GM12878 (cell line): ENCODE measurements at regions not wholly inside any gene's neighbourhood (a gene's known extent, or its start where the extent isn't known, plus 50 kb on each side); places are given as distances from the start of the nearest gene placed in this dataset.

Experiments
- ATAC-seq: fragments of 200-7000 bp; cut with Tn5 transposase; 3 replicates; pipeline ENCODE4 v1.9.1; 2020; ENCODE audit warnings: mild to moderate bottlenecking, moderate library complexity
- BruUV-seq: library from RNA; stranded (reverse); fragments of 400-500 nt; replicated peaks from 2 replicates; lab custom pipeline; 2021; lab: Mats Ljungman, UMichigan
- CTCF ChIA-PET: fragments of 300-600 bp; sonication (Branson Sonifier 250); formaldehyde crosslinking; extraction: SDS; loops from one replicate; lab custom pipeline; 2021; ENCODE audit warnings: inconsistent platforms; lab: Yijun Ruan, JAX
- POLR2A ChIA-PET: fragments of 350-600 bp; formaldehyde crosslinking; extraction: SDS; loops from one replicate; lab custom pipeline; 2021; ENCODE audit warnings: inconsistent platforms; lab: Charles Lee
- RAD21 ChIA-PET: fragments of 300-600 bp; sonication (Branson Sonifier 250); formaldehyde crosslinking; loops from one replicate; lab custom pipeline; 2023; ENCODE audit warnings: antibody characterized with exemption; ENCODE audit not compliant: unreplicated experiment; lab: Charles Lee
- SMC1A ChIA-PET: fragments of 300-600 bp; sonication (Branson Sonifier 250); formaldehyde crosslinking; loops from one replicate; lab custom pipeline; 2023; ENCODE audit not compliant: unreplicated experiment, uncharacterized antibody; lab: Charles Lee
- DNase-seq: peaks from one replicate; pipeline ENCODE4 v3.0.0-alpha.2; 2011; ENCODE audit warnings: low read depth, low spot score
- FAIRE-seq: peaks from 3 replicates; lab custom pipeline; 2011; peaks lifted over from hg19 to GRCh38; lab: Jason Lieb, UNC
- H2AFZ ChIP-seq: 2 replicates; pipeline ENCODE4 v1.6.0; 2011; ENCODE audit warnings: low read depth, low read length, control low read depth; ENCODE audit not compliant: control insufficient read depth
- H3K27ac ChIP-seq: 2 replicates; pipeline ENCODE4 v1.5.1; 2011; ENCODE audit warnings: control low read depth; ENCODE audit not compliant: control insufficient read depth, insufficient read depth
- H3K27me3 ChIP-seq, 2 experiments: replicated peaks in 1 of 2; 2 replicates each; pipeline versions ENCODE4 v1.6.0 to v1.6.1; 2011; ENCODE audit warnings: low read length in 1 of 2; ENCODE audit not compliant: control insufficient read depth in 2 of 2, insufficient read depth in 2 of 2
- H3K36me3 ChIP-seq, 2 experiments: 2 replicates each; pipeline ENCODE4 v1.5.1; 2011; ENCODE audit warnings: low read length in 1 of 2; ENCODE audit not compliant: control insufficient read depth in 2 of 2, insufficient read depth in 2 of 2
- H3K4me1 ChIP-seq: 2 replicates; pipeline ENCODE4 v1.6.1; 2011; ENCODE audit warnings: mild to moderate bottlenecking, low read length, moderate library complexity, mixed read lengths; ENCODE audit not compliant: control insufficient read depth, insufficient read depth
- H3K4me2 ChIP-seq: 2 replicates; pipeline ENCODE4 v1.6.0; 2011; ENCODE audit warnings: control low read depth; ENCODE audit not compliant: control insufficient read depth, insufficient read depth
- H3K4me3 ChIP-seq: fragments of 200-600 bp; sonication (generic); 2 replicates; pipeline ENCODE4 v1.5.1; 2016
- H3K79me2 ChIP-seq: 2 replicates; pipeline ENCODE4 v1.6.0; 2011; ENCODE audit warnings: low read length; ENCODE audit not compliant: control insufficient read depth, insufficient read depth
- H3K9ac ChIP-seq: 2 replicates; pipeline ENCODE4 v1.8.0; 2011; ENCODE audit warnings: low read length, control low read depth, mixed read lengths; ENCODE audit not compliant: control insufficient read depth, insufficient read depth
- H3K9me3 ChIP-seq: replicated peaks from 3 replicates; pipeline ENCODE4 v1.5.1; 2011; ENCODE audit warnings: mild to moderate bottlenecking, low read length; ENCODE audit not compliant: control insufficient read depth, insufficient read depth
- H4K20me1 ChIP-seq: 2 replicates; pipeline ENCODE4 v1.6.0; 2011; ENCODE audit not compliant: control insufficient read depth, insufficient read depth
- ATF7 ChIP-seq: fragments of 450-650 bp; IDR thresholded peaks from 2 replicates; pipeline ENCODE4 v1.6.1; 2016; ENCODE audit warnings: low read depth, mild to moderate bottlenecking
- BCL11A ChIP-seq: IDR thresholded peaks from 2 replicates; pipeline ENCODE4 v1.6.1; 2011; ENCODE audit warnings: low read depth, low read length
- BHLHE40 ChIP-seq, 2 experiments: fragments of 450-650 bp in 1 of 2; IDR thresholded peaks; 2 replicates each; pipeline ENCODE4 v1.6.1; 2011 to 2017; ENCODE audit warnings: low read depth in 2 of 2, borderline replicate concordance in 1 of 2, improper control_type of control experiment in 1 of 2, low read length in 1 of 2, mild to moderate bottlenecking in 1 of 2
- EGR1 ChIP-seq, 2 experiments: IDR thresholded peaks; 1 replicate in 1 of 2; 2 replicates in 1 of 2; pipeline ENCODE4 v1.6.1; 2011 to 2012; ENCODE audit warnings: low read depth in 2 of 2, low read length in 2 of 2, borderline replicate concordance in 1 of 2, mild to moderate bottlenecking in 1 of 2, moderate library complexity in 1 of 2
- HDGF ChIP-seq: fragments of 450-650 bp; IDR thresholded peaks from 2 replicates; pipeline ENCODE4 v1.6.1; 2016; ENCODE audit warnings: antibody characterized with exemption
- IRF5 ChIP-seq: fragments of 450-650 bp; IDR thresholded peaks from 2 replicates; pipeline ENCODE4 v1.6.1; 2017; ENCODE audit warnings: borderline replicate concordance
- SMAD1 ChIP-seq: fragments of 450-650 bp; IDR thresholded peaks from 2 replicates; pipeline ENCODE4 v1.6.1; 2018; ENCODE audit warnings: mild to moderate bottlenecking, low read depth; ENCODE audit not compliant: partially characterized antibody
- TCF12 ChIP-seq: IDR thresholded peaks from 2 replicates; pipeline ENCODE4 v1.6.1; 2011; ENCODE audit warnings: low read depth, mild to moderate bottlenecking, low read length
- ZNF622 ChIP-seq: fragments of 450-650 bp; IDR thresholded peaks from 2 replicates; pipeline ENCODE4 v1.6.1; 2017; ENCODE audit warnings: mild to moderate bottlenecking, inconsistent platforms
- WGBS: methylation state at CpG from one replicate; pipeline ENCODE4 v1.1.6; 2016; ENCODE audit warnings: low lambda C conversion rate; ENCODE audit not compliant: insufficient replicate concordance, insufficient coverage; ENCODE audit errors: missing lambda C conversion rate; 5-methylcytosine and 5-hydroxymethylcytosine counted together
- in situ Hi-C: fragments of 300-500 bp; cut with MboI; formaldehyde crosslinking; loops from 9 replicates; pipeline ENCODE4 v1.14.3; 2018; ENCODE audit warnings: mixed read lengths
- intact Hi-C: fragments of 100-400 bp; cut with micrococcal nuclease; formaldehyde crosslinking; loops from one replicate; pipeline ENCODE4 v1.14.2; 2022; ENCODE audit not compliant: unreplicated experiment

GRCh38 chr1:100649146-100649545 is 70.4 kb upstream of the VCAM1 start:
- SMC1A ChIA-PET = no interaction called here
- WGBS = 0% methylated on average over 1 of the region's 1 CpG

More at GRCh38 chr1:100649146-100649545, 70.4 kb upstream of the VCAM1 start:
- H3K4me1 ChIP-seq = no peaks in the 10 kb centered on the region
- CTCF ChIA-PET = no interaction called here
- no peak for DNase-seq
- POLR2A ChIA-PET = interaction anchor here (0.6 kb wide), 1 partner anchor 486 kb away, joined by 3 read pairs; no protein-coding TSS in a partner anchor
- no peaks in the 10 kb centered on the region; the same call in 2 of the 3 replicates for H3K9me3 ChIP-seq
- TF ChIP-seq EGR1 (IDR thresholded peaks at IDR 0.05; ENCODE audit: borderline replicate concordance in 1 of 2, low read depth in 2 of 2, low read length in 2 of 2) = no peak
- TF ChIP-seq IRF5 = no peak
- TF ChIP-seq SMAD1 = no peak
- no peak for TF ChIP-seq BCL11A
- TF ChIP-seq ZNF622 = no peak
- TF ChIP-seq HDGF = no peak
- no peak for TF ChIP-seq TCF12
- TF ChIP-seq ATF7 = no peak
- no peak for TF ChIP-seq BHLHE40 (IDR thresholded peaks at IDR 0.05; ENCODE audit: borderline replicate concordance in 1 of 2, low read depth in 2 of 2, low read length in 1 of 2)
- no peaks in the 10 kb centered on the region; a peak in 1 of 4 replicates for H3K27me3 ChIP-seq
- no peak overlapping the region for H3K4me2 ChIP-seq
- H3K79me2 ChIP-seq = no peaks in the 10 kb centered on the region
- in situ Hi-C loops (no loop called here), intact Hi-C loops (no loop called here)
- BruUV-seq = no TSS peak
- H3K27ac ChIP-seq = no peak overlapping the region
- no peak overlapping the region for H3K4me3 ChIP-seq
- no peaks in the 10 kb centered on the region for H4K20me1 ChIP-seq
- ATAC-seq = no peak
- no peak overlapping the region for H3K9ac ChIP-seq
- H3K36me3 ChIP-seq = no peaks in the 10 kb centered on the region
- H2AFZ ChIP-seq = no peak overlapping the region
- RAD21 ChIA-PET = no interaction called here
- FAIRE-seq = no peak
